Left ventricle myocardium superior (tissue), 1 donor: ENCODE measurements at regions not wholly inside any gene's neighbourhood (a gene's known extent, or its start where the extent isn't known, plus 50 kb on each side); places are given as distances from the start of the nearest gene placed in this dataset.
A peak's percentile ranks its signal among the peaks of the same experiment; 100 is the strongest.
"Not testable (repeated sequence)": the region's sequence is repeated elsewhere in the genome, so short reads cannot be mapped to it uniquely, and the experiment has no call there.

ENCODE experiments used
- ATAC-seq: fragments of 200-7000 bp; cut with Tn5 transposase; one replicate; pipeline ENCODE4 v1.9.1; 2020; ENCODE audit warnings: mild to moderate bottlenecking, moderate library complexity
- DNase-seq: peaks from one replicate; pipeline ENCODE4 v3.0.0-alpha.2; 2020
- intact Hi-C: fragments of 100-400 bp; cut with micrococcal nuclease; formaldehyde crosslinking; loops from one replicate; pipeline ENCODE4 v1.11.0; 2022
- donor health status: DM: no; HTN: yes; CAD: no; lungs with severe emphysema.

GRCh38 chr3:95813244-95813643, 1001.1 kb upstream of the EPHA6 start:
- ATAC-seq (no peak), DNase-seq (no peak)
- intact Hi-C loops, result no loop called here

- DNase-seq, result peak; percentile 13
- ATAC-seq, result no peak
- intact Hi-C loops, result no loop called here
Observed at GRCh38 chr3:95815828-95816227, 998.6 kb upstream of the EPHA6 start.

- intact Hi-C loops, result no loop called here
- no peak for ATAC-seq
- DNase-seq, result no peak
Observed at GRCh38 chr3:95826419-95826818, 988.0 kb upstream of the EPHA6 start.

GRCh38 chr3:95832146-95832545, 982.2 kb upstream of the EPHA6 start:
- intact Hi-C loops, result no loop called here
- ATAC-seq, result no peak
- DNase-seq, result no peak

GRCh38 chr3:95860628-95861027, 953.8 kb upstream of the EPHA6 start:
- intact Hi-C loops, DNase-seq, ATAC-seq: not testable (repeated sequence)

- ATAC-seq, result no peak
- DNase-seq, result no peak
- intact Hi-C loops, result no loop called here
Observed at GRCh38 chr3:95883801-95884200, 930.6 kb upstream of the EPHA6 start.

GRCh38 chr3:95886616-95887015, 927.8 kb upstream of the EPHA6 start:
- intact Hi-C loops, result no loop called here
- DNase-seq, result no peak

GRCh38 chr3:95887114-95887513, 927.3 kb upstream of the EPHA6 start:
- intact Hi-C loops, result no loop called here
- DNase-seq (no peak), ATAC-seq (no peak)

More at GRCh38 chr3:95886616-95887015, 927.8 kb upstream of the EPHA6 start:
- ATAC-seq, result no peak

- DNase-seq (no peak), ATAC-seq (no peak)
- intact Hi-C loops, result no loop called here
Observed at GRCh38 chr3:95894820-95895219, 919.6 kb upstream of the EPHA6 start.

GRCh38 chr3:95899494-95899893, 914.9 kb upstream of the EPHA6 start:
- intact Hi-C loops, result no loop called here
- DNase-seq (no peak), ATAC-seq (no peak)

GRCh38 chr3:95899911-95900310, 914.5 kb upstream of the EPHA6 start:
- ATAC-seq (no peak), DNase-seq (no peak)
- intact Hi-C loops, result no loop called here

- ATAC-seq, result no peak
- intact Hi-C loops, result no loop called here
- no peak for DNase-seq
Observed at GRCh38 chr3:95901948-95902347, 912.4 kb upstream of the EPHA6 start.

- ATAC-seq, result no peak
- intact Hi-C loops, result no loop called here
- DNase-seq, result no peak
Observed at GRCh38 chr3:95905182-95905581, 909.2 kb upstream of the EPHA6 start.

- ATAC-seq (no peak), DNase-seq (no peak)
- intact Hi-C loops, result no loop called here
Observed at GRCh38 chr3:95911767-95912166, 902.6 kb upstream of the EPHA6 start.

GRCh38 chr3:95923496-95924210, 890.7 kb upstream of the EPHA6 start:
- ATAC-seq (peak; percentile 97), DNase-seq (no peak)
- intact Hi-C loops, result no loop called here

- intact Hi-C loops, result no loop called here
Observed at GRCh38 chr3:95926904-95927501, 887.4 kb upstream of the EPHA6 start.

GRCh38 chr3:95934181-95934580, 880.2 kb upstream of the EPHA6 start:
- ATAC-seq (no peak), DNase-seq (no peak)
- intact Hi-C loops, result no loop called here

More at GRCh38 chr3:95926904-95927501, 887.4 kb upstream of the EPHA6 start:
- ATAC-seq, result no peak
- no peak for DNase-seq

GRCh38 chr3:95939235-95939809, 875.1 kb upstream of the EPHA6 start:
- no peak for ATAC-seq

GRCh38 chr3:95965704-95966336, 848.6 kb upstream of the EPHA6 start:
- intact Hi-C loops, result no loop called here
- no peak for ATAC-seq
- DNase-seq, result no peak

More at GRCh38 chr3:95939235-95939809, 875.1 kb upstream of the EPHA6 start:
- intact Hi-C loops, result no loop called here
- DNase-seq, result no peak

- peak; percentile 81 for ATAC-seq
- intact Hi-C loops, result no loop called here
- no peak for DNase-seq
Observed at GRCh38 chr3:95971573-95971972, 842.8 kb upstream of the EPHA6 start.
